Upper lobe of right lung (tissue), 1 donor: ENCODE measurements at regions not wholly inside any gene's neighbourhood (a gene's known extent, or its start where the extent isn't known, plus 50 kb on each side); places are given as distances from the start of the nearest gene placed in this dataset.
"Not testable (repeated sequence)": the region's sequence is repeated elsewhere in the genome, so short reads cannot be mapped to it uniquely, and the experiment has no call there.

Source experiments
- ATAC-seq: fragments of 200-7000 bp; cut with Tn5 transposase; one replicate; pipeline ENCODE4 v1.9.1; 2020; ENCODE audit warnings: mild to moderate bottlenecking, moderate library complexity
- DNase-seq: peaks from one replicate; pipeline ENCODE4 v3.0.0-alpha.2; 2020
- H3K27ac ChIP-seq: fragments of 200-600 bp; one replicate; pipeline ENCODE4 v1.8.0; 2022
- H3K27me3 ChIP-seq: fragments of 200-600 bp; one replicate; pipeline ENCODE4 v1.8.0; 2022; ENCODE audit warnings: mild to moderate bottlenecking
- H3K36me3 ChIP-seq: fragments of 200-600 bp; one replicate; pipeline ENCODE4 v1.8.0; 2022
- H3K4me1 ChIP-seq: fragments of 200-600 bp; one replicate; pipeline ENCODE4 v1.8.0; 2022
- H3K4me3 ChIP-seq: fragments of 200-600 bp; one replicate; pipeline ENCODE4 v1.8.0; 2022; ENCODE audit warnings: mild to moderate bottlenecking
- H3K9me3 ChIP-seq: fragments of 200-600 bp; one replicate; pipeline ENCODE4 v1.8.0; 2022
- intact Hi-C: fragments of 100-400 bp; cut with DNase I; formaldehyde crosslinking; loops from one replicate; pipeline ENCODE4 v1.11.0; 2022
- donor health status: DM: no; HTN: yes; CAD: no; lungs with severe emphysema.

GRCh38 chr22:15583007-15583406, 55.0 kb downstream of the OR11H1 start:
- H3K4me3 ChIP-seq, H3K27me3 ChIP-seq, H3K36me3 ChIP-seq, H3K9me3 ChIP-seq, intact Hi-C loops, H3K27ac ChIP-seq, H3K4me1 ChIP-seq, DNase-seq: not testable (repeated sequence)
- ATAC-seq: peak; percentile 47

- H3K36me3 ChIP-seq, H3K9me3 ChIP-seq, intact Hi-C loops, H3K27ac ChIP-seq, H3K27me3 ChIP-seq, DNase-seq, H3K4me3 ChIP-seq, H3K4me1 ChIP-seq: not testable (repeated sequence)
- ATAC-seq: peak; percentile 71
These were observed 74.2 kb downstream of the OR11H1 start for GRCh38 chr22:15602199-15602598.

GRCh38 chr22:15603111-15603510, 75.1 kb downstream of the OR11H1 start:
- not testable (repeated sequence) for H3K4me1 ChIP-seq, DNase-seq
- ATAC-seq: peak; percentile 31

DNA sequence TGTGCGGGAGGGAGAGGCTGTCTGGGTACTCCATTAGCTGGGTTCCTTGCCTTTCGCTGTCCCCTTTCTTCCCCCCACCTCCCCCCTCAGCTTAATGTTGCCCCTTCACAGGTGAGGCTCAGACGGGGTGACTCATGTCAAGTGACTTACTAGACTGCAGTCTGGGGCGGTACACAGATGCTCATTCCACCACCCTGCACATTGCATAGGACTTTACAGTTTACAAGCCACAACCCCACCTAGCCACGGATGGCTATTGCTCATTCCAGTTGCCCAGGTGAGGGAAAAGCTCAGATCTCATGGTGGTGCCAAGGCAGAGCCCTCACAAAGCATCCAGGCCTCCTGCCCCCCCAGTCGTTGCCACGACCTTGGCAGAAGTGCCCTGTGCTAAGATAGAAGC, 76.2 kb downstream of the OR11H1 start:
- peak; percentile 60 for ATAC-seq

More at GRCh38 chr22:15603111-15603510, 75.1 kb downstream of the OR11H1 start:
- H3K4me3 ChIP-seq, H3K9me3 ChIP-seq, H3K27ac ChIP-seq, intact Hi-C loops, H3K27me3 ChIP-seq, H3K36me3 ChIP-seq: not testable (repeated sequence)

DNA sequence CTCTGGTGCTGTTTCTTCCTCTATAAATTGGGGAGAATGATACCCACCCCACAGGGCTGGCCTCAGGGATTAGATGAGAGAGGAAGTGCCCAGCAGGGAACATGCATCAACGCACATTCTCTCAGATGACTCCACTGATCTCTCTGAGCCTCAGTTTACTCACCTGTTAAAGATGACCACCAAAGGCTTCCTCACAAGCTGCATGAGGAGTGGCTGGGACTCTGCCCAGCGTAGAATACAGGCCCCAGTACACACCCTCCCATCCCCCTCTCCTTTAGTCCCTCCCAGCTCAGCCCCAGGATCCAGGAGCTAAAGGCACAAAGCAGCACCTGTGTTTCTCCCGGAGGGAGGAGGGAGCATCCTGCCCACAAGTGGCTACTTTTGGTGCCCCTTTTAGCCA, 76.7 kb downstream of the OR11H1 start:
- intact Hi-C loops, H3K36me3 ChIP-seq, H3K4me3 ChIP-seq, H3K27me3 ChIP-seq, DNase-seq, H3K4me1 ChIP-seq, H3K9me3 ChIP-seq, H3K27ac ChIP-seq: not testable (repeated sequence)
- peak; percentile 50 for ATAC-seq

More for the DNA sequence above, 76.2 kb downstream of the OR11H1 start:
- DNase-seq, H3K4me1 ChIP-seq, H3K9me3 ChIP-seq, intact Hi-C loops, H3K4me3 ChIP-seq, H3K27ac ChIP-seq, H3K36me3 ChIP-seq, H3K27me3 ChIP-seq: not testable (repeated sequence)

DNA sequence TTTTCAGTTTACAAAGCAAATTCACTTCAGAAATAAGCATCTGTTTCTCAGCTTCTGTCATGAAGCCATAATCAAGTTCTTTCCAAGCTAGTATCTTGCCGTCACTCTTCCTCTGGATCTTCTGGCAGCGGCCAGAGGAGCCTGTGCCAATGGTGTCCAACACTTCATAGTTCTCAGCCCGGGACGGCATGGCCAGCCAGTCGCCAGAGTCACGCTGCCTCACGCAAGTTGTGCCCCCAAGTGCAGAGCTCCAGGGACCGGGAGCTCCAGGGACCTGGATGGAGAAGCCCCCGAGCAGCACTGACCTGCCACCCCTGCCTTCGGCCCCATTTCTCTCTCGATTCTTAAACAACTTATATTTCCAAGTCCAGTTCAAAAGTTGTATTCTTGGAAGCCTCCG, 76.9 kb upstream of the POTEH start:
- intact Hi-C loops, H3K4me3 ChIP-seq, DNase-seq: not testable (repeated sequence)

DNA sequence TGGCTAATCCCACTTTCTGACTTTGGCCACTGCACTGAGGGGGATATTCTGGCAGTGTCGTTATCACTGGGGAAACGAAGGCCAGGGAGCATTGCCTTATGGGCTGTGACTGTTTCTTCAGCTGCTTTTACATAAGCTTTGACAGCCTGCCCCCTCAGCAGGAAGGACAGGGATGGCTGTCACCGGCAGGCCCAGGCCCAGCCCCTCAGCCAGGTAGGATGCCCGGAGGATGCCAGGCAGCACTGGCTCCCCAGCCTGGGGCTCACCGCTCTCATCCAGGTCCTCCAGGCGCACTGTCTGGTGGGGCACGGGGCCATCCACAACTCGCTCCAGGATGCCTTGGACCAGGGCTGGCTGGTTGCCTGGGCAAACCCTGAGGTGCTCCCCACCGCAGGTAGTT, 74.7 kb upstream of the POTEH start:
- H3K4me1 ChIP-seq, H3K9me3 ChIP-seq, intact Hi-C loops, DNase-seq, H3K27ac ChIP-seq, H3K4me3 ChIP-seq, ATAC-seq, H3K36me3 ChIP-seq, H3K27me3 ChIP-seq: not testable (repeated sequence)

More for the DNA sequence above, 76.9 kb upstream of the POTEH start:
- not testable (repeated sequence) for H3K36me3 ChIP-seq, H3K27me3 ChIP-seq, H3K9me3 ChIP-seq, ATAC-seq, H3K27ac ChIP-seq, H3K4me1 ChIP-seq

GRCh38 chr22:15628224-15628623, 61.6 kb upstream of the POTEH start:
- H3K36me3 ChIP-seq, intact Hi-C loops, H3K27me3 ChIP-seq, H3K4me3 ChIP-seq, H3K4me1 ChIP-seq, H3K9me3 ChIP-seq, H3K27ac ChIP-seq, DNase-seq, ATAC-seq: not testable (repeated sequence)

GRCh38 chr22:15636765-15637164, 53.1 kb upstream of the POTEH start:
- H3K9me3 ChIP-seq, H3K27ac ChIP-seq, intact Hi-C loops, DNase-seq, ATAC-seq, H3K36me3 ChIP-seq, H3K27me3 ChIP-seq, H3K4me3 ChIP-seq, H3K4me1 ChIP-seq: not testable (repeated sequence)

GRCh38 chr22:15637471-15637870, 52.4 kb upstream of the POTEH start:
- H3K4me3 ChIP-seq, H3K9me3 ChIP-seq, H3K36me3 ChIP-seq, intact Hi-C loops, H3K4me1 ChIP-seq, DNase-seq, H3K27ac ChIP-seq, H3K27me3 ChIP-seq: not testable (repeated sequence)
- ATAC-seq: peak; percentile 10

DNA sequence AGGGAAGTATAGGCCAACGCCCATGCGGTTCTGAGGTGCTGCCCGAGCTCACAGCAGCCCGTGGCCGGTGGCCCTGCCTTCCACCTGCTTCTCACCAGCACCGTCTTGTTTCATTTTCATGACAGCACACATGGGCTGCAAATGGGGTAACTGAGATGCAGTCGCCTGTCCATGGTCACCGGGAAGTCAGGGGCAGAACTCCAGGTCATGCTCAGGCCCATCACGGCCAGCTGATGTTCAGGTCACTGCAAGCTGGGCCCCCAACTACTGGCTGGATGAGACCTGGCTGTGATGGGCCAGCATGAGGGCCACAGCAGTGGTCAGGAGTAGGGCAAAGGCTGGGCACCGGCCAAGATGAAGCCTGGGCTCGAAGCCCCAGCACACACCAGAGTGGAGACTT, 51.9 kb upstream of the POTEH start:
- H3K36me3 ChIP-seq, H3K9me3 ChIP-seq, H3K27ac ChIP-seq, intact Hi-C loops, H3K27me3 ChIP-seq, DNase-seq, H3K4me1 ChIP-seq, H3K4me3 ChIP-seq: not testable (repeated sequence)
- peak; percentile 11 for ATAC-seq
